Endothelial cell of umbilical vein (primary cell): ENCODE measurements at regions not wholly inside any gene's neighbourhood (a gene's known extent, or its start where the extent isn't known, plus 50 kb on each side); places are given as distances from the start of the nearest gene placed in this dataset.

Source experiments
- BruUV-seq: library from RNA; stranded (reverse); fragments of 400-500 nt; replicated peaks from 2 replicates; lab custom pipeline; 2021; lab: Mats Ljungman, UMichigan
- CTCF ChIA-PET: fragments of 300-600, 350-600 bp; sonication (Branson Sonifier 250); formaldehyde crosslinking; loops from one replicate; lab custom pipeline; 2021; ENCODE audit warnings: antibody characterized with exemption, inconsistent platforms; lab: Charles Lee
- POLR2A ChIA-PET: fragments of 300-600, 350-600 bp; sonication (Branson Sonifier 250); formaldehyde crosslinking; loops from one replicate; lab custom pipeline; 2021; ENCODE audit warnings: antibody characterized with exemption, inconsistent platforms; lab: Charles Lee
- DNase-seq: peaks from one replicate; pipeline ENCODE4 v3.0.0-alpha.2; 2011; ENCODE audit warnings: low read depth, low spot score
- FAIRE-seq: peaks from 2 replicates; lab custom pipeline; 2011; peaks lifted over from hg19 to GRCh38; lab: Jason Lieb, UNC
- H2AFZ ChIP-seq: 2 replicates; pipeline ENCODE4 v1.6.0; 2012; ENCODE audit warnings: low read depth, low read length, control low read depth, inconsistent platforms
- H3K27ac ChIP-seq: 2 replicates; pipeline ENCODE4 v1.5.1; 2011; ENCODE audit warnings: low read depth, mild to moderate bottlenecking, control low read depth, low read length, moderate library complexity; ENCODE audit not compliant: insufficient read depth
- H3K27me3 ChIP-seq, 2 experiments: 2 replicates each; pipeline versions ENCODE4 v1.6.0 to v1.6.1; 2011; ENCODE audit warnings: low read length in 2 of 2, mixed read lengths in 1 of 2; ENCODE audit not compliant: control insufficient read depth in 2 of 2, insufficient read depth in 2 of 2
- H3K36me3 ChIP-seq, 2 experiments: 2 replicates in 1 of 2; 3 replicates in 1 of 2; pipeline ENCODE4 v1.5.1; 2011; ENCODE audit warnings: low read length in 2 of 2, mild to moderate bottlenecking in 1 of 2, moderate library complexity in 1 of 2; ENCODE audit not compliant: control insufficient read depth in 2 of 2, insufficient read depth in 2 of 2; ENCODE audit errors: extremely low read depth in 1 of 2
- H3K4me1 ChIP-seq: 3 replicates; pipeline ENCODE4 v1.5.1; 2011; ENCODE audit warnings: mild to moderate bottlenecking, low read length; ENCODE audit not compliant: control insufficient read depth, insufficient read depth; ENCODE audit errors: extremely low read depth
- H3K4me2 ChIP-seq: 2 replicates; pipeline ENCODE4 v1.6.1; 2011; ENCODE audit warnings: low read length, control low read depth, mixed read lengths; ENCODE audit not compliant: insufficient read depth
- H3K4me3 ChIP-seq, 3 experiments: fragments of 200-600 bp in 1 of 3; sonication (generic), shearing (Covaris generic) in 1 of 3; replicated peaks in 1 of 3; 2 replicates each; pipeline ENCODE4 v1.5.1; 2011 to 2016; ENCODE audit warnings: control low read depth in 3 of 3, low read length in 3 of 3, mild to moderate bottlenecking in 2 of 3, inconsistent platforms in 1 of 3, low read depth in 1 of 3, moderate library complexity in 1 of 3; ENCODE audit not compliant: insufficient read depth in 1 of 3
- H3K79me2 ChIP-seq: 2 replicates; pipeline ENCODE4 v1.6.0; 2012; ENCODE audit warnings: low read length, inconsistent platforms; ENCODE audit not compliant: control insufficient read depth, insufficient read depth
- H3K9ac ChIP-seq: replicated peaks from 2 replicates; pipeline ENCODE3; 2011; ENCODE audit warnings: low read length, control low read depth; ENCODE audit not compliant: insufficient read depth; ENCODE audit errors: extremely low read depth
- H3K9me1 ChIP-seq: replicated peaks from 3 replicates; pipeline ENCODE4 v1.6.0; 2011; ENCODE audit warnings: mild to moderate bottlenecking, low read length; ENCODE audit not compliant: control insufficient read depth, insufficient read depth; ENCODE audit errors: extremely low read depth
- H3K9me3 ChIP-seq: replicated peaks from 2 replicates; pipeline ENCODE4 v1.5.1; 2012; ENCODE audit warnings: low read length, inconsistent platforms; ENCODE audit not compliant: control insufficient read depth, insufficient read depth
- H4K20me1 ChIP-seq: replicated peaks from 2 replicates; pipeline ENCODE3; 2011; ENCODE audit warnings: mild to moderate bottlenecking, low read length; ENCODE audit not compliant: control insufficient read depth, insufficient read depth; ENCODE audit errors: extremely low read depth
- EZH2 ChIP-seq: IDR thresholded peaks from 2 replicates; pipeline ENCODE4 v1.6.1; 2012; ENCODE audit warnings: borderline replicate concordance, low read depth, mild to moderate bottlenecking, moderate library complexity, low read length, inconsistent platforms; ENCODE audit not compliant: severe bottlenecking
- FOS ChIP-seq: IDR thresholded peaks from 2 replicates; pipeline ENCODE4 v1.6.1; 2011; ENCODE audit warnings: mild to moderate bottlenecking, low read length, moderate library complexity, borderline replicate concordance; ENCODE audit not compliant: insufficient read depth
- GATA2 ChIP-seq: IDR thresholded peaks from 2 replicates; pipeline ENCODE4 v1.7.0; 2011; ENCODE audit warnings: low read depth, mild to moderate bottlenecking, moderate library complexity, mixed read lengths, low read length; ENCODE audit not compliant: insufficient read length, insufficient read depth
- JUN ChIP-seq: IDR thresholded peaks from 2 replicates; pipeline ENCODE4 v1.6.1; 2011; ENCODE audit warnings: borderline replicate concordance, low read depth; ENCODE audit not compliant: insufficient read length, insufficient read depth
- MYC ChIP-seq: IDR thresholded peaks from one replicate; pipeline ENCODE4 v1.6.1; 2011; ENCODE audit warnings: mild to moderate bottlenecking, low read depth, low read length
- POLR2A ChIP-seq: IDR thresholded peaks from 2 replicates; pipeline ENCODE4 v1.6.1; 2012; ENCODE audit warnings: low read depth, mild to moderate bottlenecking, control low read depth, low read length
- POLR2AphosphoS5 ChIP-seq: IDR thresholded peaks from 2 replicates; pipeline ENCODE4 v1.6.1; 2012; ENCODE audit warnings: low read depth, mild to moderate bottlenecking, control low read depth, low read length, moderate library complexity; ENCODE audit not compliant: insufficient read depth
- dilution Hi-C: fragments of 300-500 bp; cut with MboI; formaldehyde crosslinking; loops from one replicate; pipeline ENCODE4 v1.15.0; 2019; ENCODE audit warnings: low sequenced_read_pairs; ENCODE audit not compliant: extremely low pct_ligation_motif_present
- intact Hi-C: fragments of 100-400 bp; cut with micrococcal nuclease; formaldehyde crosslinking; loops from one replicate; pipeline ENCODE4 v1.10.0; 2022
- TF ChIP-seq, protein P1 (sequence below), 2 donors: IDR thresholded peaks; 1 replicate in 1 of 2; 2 replicates in 1 of 2; pipeline ENCODE4 v1.5.1; 2011; ENCODE audit warnings: low read length in 2 of 2, mild to moderate bottlenecking in 2 of 2, moderate library complexity in 2 of 2, control low read depth in 1 of 2, inconsistent platforms in 1 of 2, low read depth in 1 of 2; ENCODE audit not compliant: insufficient read depth in 1 of 2; ENCODE audit errors: extremely low read depth in 1 of 2
- TF ChIP-seq, protein P2 (sequence below): IDR thresholded peaks from 2 replicates; pipeline ENCODE4 v1.6.1; 2011; ENCODE audit not compliant: insufficient read depth, insufficient read length

DNA sequence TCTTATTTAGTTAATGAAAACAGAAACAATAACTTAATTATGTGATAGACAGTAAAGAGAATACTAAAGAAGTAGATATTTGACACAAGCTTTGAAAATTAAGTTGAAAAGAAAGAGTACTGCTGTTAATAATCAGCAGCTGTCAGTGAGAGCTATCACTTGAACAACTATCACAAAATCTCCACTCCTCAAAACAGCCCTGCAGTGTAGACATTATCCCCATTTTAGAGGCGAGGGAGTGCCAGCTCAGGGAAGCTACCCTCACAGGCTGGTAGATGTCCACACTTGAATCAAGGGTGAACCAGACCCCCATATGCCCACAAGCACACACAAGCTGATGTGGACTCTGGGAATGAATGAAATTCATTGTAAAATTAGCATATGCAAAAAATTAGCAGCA lies 248.8 kb downstream of the RHOU start:
- FAIRE-seq (no peak), DNase-seq (no peak)
- CTCF ChIA-PET, result interaction anchor here (0.7 kb wide), 1 partner anchor 17 kb away, joined by 3 read pairs; no protein-coding TSS in a partner anchor
- Histone ChIP-seq H3K9ac (no peak overlapping the region), H4K20me1 (no peaks in the 10 kb centered on the region), H3K4me3 (no peak overlapping the region), H3K9me1 (no peaks in the 10 kb centered on the region), H3K36me3 (no peaks in the 10 kb centered on the region), H3K4me2 (no peak overlapping the region), H3K9me3 (no peaks in the 10 kb centered on the region), H3K27ac (no peak overlapping the region), H3K4me1 (no peaks in the 10 kb centered on the region), H3K79me2 (no peaks in the 10 kb centered on the region), H3K27me3 (no peaks in the 10 kb centered on the region), H2AFZ (no peak overlapping the region)
- no TSS peak for BruUV-seq
- POLR2A ChIA-PET, result no interaction called here
- dilution Hi-C loops, result no loop called here
- TF ChIP-seq FOS, result no peak
- no peak for TF ChIP-seq POLR2A
- no peak for TF ChIP-seq POLR2AphosphoS5
- TF ChIP-seq EZH2, result no peak
- TF ChIP-seq JUN, result no peak
- no peak for TF ChIP-seq MYC
- TF ChIP-seq, protein P1, sequence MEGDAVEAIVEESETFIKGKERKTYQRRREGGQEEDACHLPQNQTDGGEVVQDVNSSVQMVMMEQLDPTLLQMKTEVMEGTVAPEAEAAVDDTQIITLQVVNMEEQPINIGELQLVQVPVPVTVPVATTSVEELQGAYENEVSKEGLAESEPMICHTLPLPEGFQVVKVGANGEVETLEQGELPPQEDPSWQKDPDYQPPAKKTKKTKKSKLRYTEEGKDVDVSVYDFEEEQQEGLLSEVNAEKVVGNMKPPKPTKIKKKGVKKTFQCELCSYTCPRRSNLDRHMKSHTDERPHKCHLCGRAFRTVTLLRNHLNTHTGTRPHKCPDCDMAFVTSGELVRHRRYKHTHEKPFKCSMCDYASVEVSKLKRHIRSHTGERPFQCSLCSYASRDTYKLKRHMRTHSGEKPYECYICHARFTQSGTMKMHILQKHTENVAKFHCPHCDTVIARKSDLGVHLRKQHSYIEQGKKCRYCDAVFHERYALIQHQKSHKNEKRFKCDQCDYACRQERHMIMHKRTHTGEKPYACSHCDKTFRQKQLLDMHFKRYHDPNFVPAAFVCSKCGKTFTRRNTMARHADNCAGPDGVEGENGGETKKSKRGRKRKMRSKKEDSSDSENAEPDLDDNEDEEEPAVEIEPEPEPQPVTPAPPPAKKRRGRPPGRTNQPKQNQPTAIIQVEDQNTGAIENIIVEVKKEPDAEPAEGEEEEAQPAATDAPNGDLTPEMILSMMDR (IDR thresholded peaks at IDR 0.05; ENCODE audit: extremely low read depth in 1 of 2, insufficient read depth in 1 of 2, low read depth in 1 of 2, low read length in 2 of 2), result no peak
- TF ChIP-seq, protein P2, sequence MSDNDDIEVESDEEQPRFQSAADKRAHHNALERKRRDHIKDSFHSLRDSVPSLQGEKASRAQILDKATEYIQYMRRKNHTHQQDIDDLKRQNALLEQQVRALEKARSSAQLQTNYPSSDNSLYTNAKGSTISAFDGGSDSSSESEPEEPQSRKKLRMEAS, result no peak
- TF ChIP-seq GATA2, result no peak
- intact Hi-C loops, result no loop called here
